Hepatocyte (in vitro differentiated cells): ENCODE measurements at regions not wholly inside any gene's neighbourhood (a gene's known extent, or its start where the extent isn't known, plus 50 kb on each side); places are given as distances from the start of the nearest gene placed in this dataset.

Experiments
- DNase-seq: peaks from one replicate; pipeline ENCODE4 v3.0.0-alpha.2; 2016; ENCODE audit warnings: low spot score
- H2AFZ ChIP-seq: fragments of 200-600 bp; sonication (generic); 2 replicates; pipeline ENCODE4 v1.6.0; 2016; ENCODE audit warnings: antibody characterized with exemption, mild to moderate bottlenecking
- H3K27ac ChIP-seq: fragments of 200-600 bp; sonication (generic); 2 replicates; pipeline ENCODE4 v1.5.1; 2016; ENCODE audit warnings: mild to moderate bottlenecking
- H3K27me3 ChIP-seq: fragments of 200-600 bp; sonication (generic); 2 replicates; pipeline ENCODE4 v1.6.1; 2016
- H3K36me3 ChIP-seq: fragments of 200-600 bp; sonication (generic); replicated peaks from 2 replicates; pipeline ENCODE4 v1.5.1; 2016; ENCODE audit warnings: low read depth; ENCODE audit not compliant: insufficient read depth
- H3K4me1 ChIP-seq: fragments of 200-600 bp; sonication (generic); 2 replicates; pipeline ENCODE4 v1.5.1; 2016; ENCODE audit warnings: mild to moderate bottlenecking, moderate library complexity; ENCODE audit not compliant: insufficient read depth
- H3K4me2 ChIP-seq: fragments of 200-600 bp; sonication (generic); 2 replicates; pipeline ENCODE4 v1.6.0; 2016
- H3K4me3 ChIP-seq: fragments of 200-600 bp; sonication (generic); 2 replicates; pipeline ENCODE4 v1.5.1; 2016; ENCODE audit warnings: mild to moderate bottlenecking
- H3K79me2 ChIP-seq: fragments of 200-600 bp; sonication (generic); 2 replicates; pipeline ENCODE4 v1.6.0; 2017; ENCODE audit warnings: mild to moderate bottlenecking
- H3K9me2 ChIP-seq: fragments of 200-600 bp; sonication (generic); replicated peaks from 2 replicates; pipeline ENCODE4 v1.6.0; 2017; ENCODE audit warnings: mild to moderate bottlenecking; ENCODE audit not compliant: insufficient read depth
- H3K9me3 ChIP-seq: fragments of 200-600 bp; sonication (generic); 2 replicates; pipeline ENCODE4 v1.5.1; 2016; ENCODE audit warnings: low read depth, mild to moderate bottlenecking
- H4K20me1 ChIP-seq: fragments of 200-600 bp; sonication (generic); 2 replicates; pipeline ENCODE4 v1.6.0; 2016; ENCODE audit warnings: mild to moderate bottlenecking; ENCODE audit not compliant: insufficient read depth, poor library complexity, severe bottlenecking
- CTCF ChIP-seq: fragments of 200-600 bp; sonication (generic); IDR thresholded peaks from 2 replicates; pipeline ENCODE4 v1.5.1; 2016; ENCODE audit warnings: antibody characterized with exemption, mild to moderate bottlenecking; ENCODE audit not compliant: poor library complexity
- EZH2 ChIP-seq: fragments of 200-600 bp; sonication (generic); IDR thresholded peaks from 2 replicates; pipeline ENCODE4 v1.6.1; 2016; ENCODE audit warnings: antibody characterized with exemption, mild to moderate bottlenecking, borderline replicate concordance
- EZH2phosphoT487 ChIP-seq: fragments of 200-600 bp; sonication (generic); IDR thresholded peaks from one replicate; pipeline ENCODE4 v1.6.1; 2018; ENCODE audit warnings: antibody characterized with exemption, mild to moderate bottlenecking, low read depth, moderate library complexity; ENCODE audit not compliant: unreplicated experiment, severe bottlenecking
- WGBS: methylation state at CpG from one replicate; pipeline ENCODE4 v1.1.6; 2016; ENCODE audit warnings: low lambda C conversion rate; ENCODE audit errors: missing lambda C conversion rate; 5-methylcytosine and 5-hydroxymethylcytosine counted together

GRCh38 chrX:39452401-39452800 is 645.4 kb downstream of the BCOR start:
- Histone ChIP-seq H3K9me3 (peaks cover 7% of the 10 kb centered on the region), H3K4me1 (peaks cover 10% of the 10 kb centered on the region), H4K20me1 (no peaks in the 10 kb centered on the region), H2AFZ (no peak overlapping the region), H3K4me2 (no peak overlapping the region), H3K9me2 (no peaks in the 10 kb centered on the region), H3K36me3 (no peaks in the 10 kb centered on the region), H3K27ac (no peak overlapping the region), H3K79me2 (no peaks in the 10 kb centered on the region), H3K4me3 (no peak overlapping the region), H3K27me3 (no peaks in the 10 kb centered on the region)
- 79% methylated on average over 4 of the region's 4 CpGs for WGBS
- no peak for DNase-seq
- TF ChIP-seq EZH2phosphoT487: no peak
- TF ChIP-seq EZH2: no peak

DNA sequence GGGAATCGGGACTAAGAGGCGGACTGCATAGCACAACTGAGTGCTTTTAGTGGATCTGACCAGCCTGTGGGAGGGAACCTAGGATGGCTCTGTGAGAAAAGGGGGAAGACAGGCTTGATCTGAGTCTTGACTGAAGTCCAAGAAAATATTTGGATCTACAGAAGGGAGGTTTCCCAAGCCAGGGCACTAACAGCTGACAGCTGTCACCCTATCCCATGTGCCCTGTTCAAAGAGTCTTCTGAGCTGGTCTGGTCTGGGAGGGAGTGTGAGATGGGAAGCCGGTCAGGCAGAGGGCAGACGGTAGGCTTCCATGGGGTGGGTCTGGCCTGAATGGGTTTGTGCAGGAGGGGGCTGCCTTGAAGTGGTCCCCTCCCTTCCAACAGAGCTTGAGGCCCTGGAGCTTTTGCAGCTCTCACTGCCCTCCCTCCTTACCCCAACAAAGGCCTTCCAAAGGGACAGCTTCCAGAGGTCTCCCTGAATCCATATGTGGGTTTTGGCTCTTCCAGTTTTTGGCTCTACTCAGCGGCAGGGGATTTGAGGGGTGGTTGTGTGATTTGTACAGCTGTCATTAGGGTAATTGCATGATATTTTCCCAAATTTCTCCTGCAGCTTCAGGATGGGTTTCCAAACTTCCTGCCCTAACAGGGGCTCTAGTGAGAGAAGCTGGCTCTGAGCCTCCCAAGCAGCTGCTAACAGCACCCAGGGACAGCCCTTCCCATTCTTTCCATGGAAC is 643.7 kb downstream of the BCOR start:
- H3K27ac ChIP-seq: no peak overlapping the region
- H3K27me3 ChIP-seq: no peaks in the 10 kb centered on the region
- peaks cover 7% of the 10 kb centered on the region for H3K9me3 ChIP-seq
- no peak overlapping the region for H3K4me2 ChIP-seq
- H2AFZ ChIP-seq: no peak overlapping the region
- TF ChIP-seq EZH2 (no peak), CTCF (no peak), EZH2phosphoT487 (no peak)
- 72% methylated on average over 5 of the region's 5 CpGs for WGBS
- H3K4me1 ChIP-seq: peaks cover 13% of the 10 kb centered on the region
- H3K79me2 ChIP-seq: no peaks in the 10 kb centered on the region
- H3K4me3 ChIP-seq: no peak overlapping the region
- H4K20me1 ChIP-seq: no peaks in the 10 kb centered on the region
- peak; percentile 28 for DNase-seq
- no peaks in the 10 kb centered on the region for H3K36me3 ChIP-seq
- no peaks in the 10 kb centered on the region for H3K9me2 ChIP-seq

DNA sequence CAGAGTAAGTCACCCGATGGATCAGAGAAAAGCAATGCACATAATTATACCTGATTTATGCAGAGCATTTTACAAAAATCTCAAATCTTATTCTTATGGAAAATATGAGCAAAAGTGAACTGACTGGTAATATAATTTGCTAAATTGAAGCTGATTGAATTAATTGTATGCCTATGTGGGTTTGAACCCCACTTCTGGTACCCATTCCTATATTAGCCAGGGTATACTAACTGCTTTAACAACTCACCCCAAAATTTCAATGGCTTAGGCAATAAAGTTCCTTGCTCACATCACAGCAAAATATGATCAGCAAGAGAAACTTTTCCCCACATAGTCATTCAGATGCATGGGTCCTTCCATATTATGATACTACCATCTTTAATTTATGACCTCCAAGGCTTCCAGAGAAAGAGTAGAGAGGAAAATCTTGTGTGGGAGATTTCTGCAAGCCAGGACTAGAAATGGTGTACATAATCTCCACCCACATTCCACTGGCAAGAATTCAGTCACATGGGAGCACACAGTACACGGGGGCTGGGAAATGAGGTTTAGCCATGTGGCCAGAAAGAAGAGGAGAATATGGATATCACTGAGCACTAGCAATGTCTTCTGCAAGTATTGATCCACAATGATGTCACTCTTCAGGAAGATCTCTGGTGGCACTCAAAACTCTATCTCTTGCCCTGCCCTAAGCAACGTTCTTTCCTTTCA is 640.7 kb downstream of the BCOR start:
- Histone ChIP-seq H3K79me2 (no peaks in the 10 kb centered on the region), H4K20me1 (no peaks in the 10 kb centered on the region), H3K4me3 (no peak overlapping the region), H3K36me3 (no peaks in the 10 kb centered on the region), H3K9me3 (peaks cover 7% of the 10 kb centered on the region), H3K4me1 (peaks cover 5% of the 10 kb centered on the region), H3K27me3 (no peaks in the 10 kb centered on the region), H3K9me2 (no peaks in the 10 kb centered on the region), H3K27ac (no peak overlapping the region), H3K4me2 (no peak overlapping the region), H2AFZ (no peak overlapping the region)
- TF ChIP-seq CTCF (no peak), EZH2phosphoT487 (no peak), EZH2 (no peak)
- WGBS: 61% methylated on average over 3 of the region's 3 CpGs
- peak; percentile 17 for DNase-seq

DNA sequence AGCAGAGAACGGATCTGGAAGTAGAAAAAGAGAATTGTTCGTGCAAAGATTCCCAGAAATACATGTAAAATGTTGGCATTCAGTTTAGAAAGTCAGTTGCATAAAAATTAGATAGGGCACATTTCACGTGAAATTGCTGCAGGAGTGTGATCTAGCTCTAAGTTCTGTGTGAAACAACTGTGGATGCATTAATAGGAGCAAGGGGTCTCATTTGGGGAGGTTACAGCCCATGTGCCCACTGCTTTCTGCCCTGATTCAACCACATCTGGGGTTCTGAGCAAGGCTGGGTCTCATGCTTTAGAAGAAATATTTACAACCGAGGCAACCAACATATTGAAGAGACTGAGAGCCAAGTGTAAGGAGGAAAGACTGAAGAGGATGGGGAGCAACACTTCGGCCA is 639.0 kb downstream of the BCOR start:
- Histone ChIP-seq H3K9me2 (no peaks in the 10 kb centered on the region), H3K4me1 (peaks cover 5% of the 10 kb centered on the region), H3K9me3 (peaks cover 7% of the 10 kb centered on the region), H3K79me2 (no peaks in the 10 kb centered on the region), H3K4me3 (no peak overlapping the region), H3K36me3 (no peaks in the 10 kb centered on the region), H2AFZ (no peak overlapping the region), H3K27me3 (no peaks in the 10 kb centered on the region), H3K27ac (peak overlapping the region; percentile 31), H4K20me1 (no peaks in the 10 kb centered on the region), H3K4me2 (no peak overlapping the region)
- WGBS: 84% methylated on average over 5 of the region's 5 CpGs
- TF ChIP-seq CTCF (no peak), EZH2phosphoT487 (no peak), EZH2 (no peak)
- DNase-seq: no peak
